AG04450 (cell line): ENCODE measurements at regions not wholly inside any gene's neighbourhood (a gene's known extent, or its start where the extent isn't known, plus 50 kb on each side); places are given as distances from the start of the nearest gene placed in this dataset.

ENCODE experiments used
- CTCF ChIA-PET: fragments of 300-600, 350-600 bp; formaldehyde crosslinking; extraction: SDS; loops from one replicate; lab custom pipeline; 2022; ENCODE audit warnings: antibody characterized with exemption, inconsistent platforms; lab: Charles Lee
- POLR2A ChIA-PET: fragments of 350-600 bp; formaldehyde crosslinking; extraction: SDS; loops from one replicate; lab custom pipeline; 2021; ENCODE audit warnings: antibody characterized with exemption, inconsistent platforms; lab: Yijun Ruan, JAX
- DNase-seq: peaks from one replicate; pipeline ENCODE4 v3.0.0-alpha.2; 2011; ENCODE audit warnings: low read depth, low spot score
- H3K27ac ChIP-seq: one replicate; pipeline ENCODE4 v1.5.1; 2012; ENCODE audit warnings: low read depth, low read length, control low read depth
- H3K27me3 ChIP-seq: one replicate; pipeline ENCODE4 v1.6.0; 2012; ENCODE audit warnings: low read length; ENCODE audit not compliant: control insufficient read depth, insufficient read depth
- H3K4me3 ChIP-seq: 2 replicates; pipeline ENCODE4 v1.5.1; 2011; ENCODE audit warnings: mild to moderate bottlenecking, low read depth, low read length, control low read depth
- H3K9me3 ChIP-seq: 2 replicates; pipeline ENCODE4 v1.5.1; 2012; ENCODE audit warnings: low read length; ENCODE audit not compliant: control insufficient read depth, insufficient read depth
- TF ChIP-seq, protein P1 (sequence below): IDR thresholded peaks from 2 replicates; pipeline ENCODE4 v1.5.1; 2011; ENCODE audit warnings: low read depth, low read length, control low read depth, inconsistent platforms

DNA sequence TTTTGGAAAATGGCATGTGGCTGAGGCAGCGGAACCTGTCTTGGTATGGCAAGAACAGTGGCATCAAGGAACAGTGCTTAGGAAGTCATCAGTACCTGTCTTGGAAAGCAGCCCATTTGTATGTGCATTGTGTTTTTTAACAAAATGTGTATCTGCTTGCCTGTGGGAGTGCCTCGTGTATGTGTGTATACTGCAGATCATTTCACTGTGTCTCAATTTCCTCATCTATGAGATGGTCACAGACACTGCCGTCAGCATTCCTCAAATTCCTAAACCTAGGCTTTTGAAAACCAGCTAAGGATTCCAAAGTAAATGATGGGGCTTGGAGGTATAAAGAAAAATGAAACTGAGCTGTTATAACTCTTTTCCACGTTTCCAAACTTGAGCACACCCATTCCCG is 441.3 kb downstream of the RND3 start:
- Histone ChIP-seq H3K27ac (no peak overlapping the region), H3K9me3 (no peaks in the 10 kb centered on the region), H3K27me3 (no peaks in the 10 kb centered on the region), H3K4me3 (no peak overlapping the region)
- ChIA-PET POLR2A (no interaction called here), CTCF (no interaction called here)
- no peak for DNase-seq
- TF ChIP-seq, protein P1, sequence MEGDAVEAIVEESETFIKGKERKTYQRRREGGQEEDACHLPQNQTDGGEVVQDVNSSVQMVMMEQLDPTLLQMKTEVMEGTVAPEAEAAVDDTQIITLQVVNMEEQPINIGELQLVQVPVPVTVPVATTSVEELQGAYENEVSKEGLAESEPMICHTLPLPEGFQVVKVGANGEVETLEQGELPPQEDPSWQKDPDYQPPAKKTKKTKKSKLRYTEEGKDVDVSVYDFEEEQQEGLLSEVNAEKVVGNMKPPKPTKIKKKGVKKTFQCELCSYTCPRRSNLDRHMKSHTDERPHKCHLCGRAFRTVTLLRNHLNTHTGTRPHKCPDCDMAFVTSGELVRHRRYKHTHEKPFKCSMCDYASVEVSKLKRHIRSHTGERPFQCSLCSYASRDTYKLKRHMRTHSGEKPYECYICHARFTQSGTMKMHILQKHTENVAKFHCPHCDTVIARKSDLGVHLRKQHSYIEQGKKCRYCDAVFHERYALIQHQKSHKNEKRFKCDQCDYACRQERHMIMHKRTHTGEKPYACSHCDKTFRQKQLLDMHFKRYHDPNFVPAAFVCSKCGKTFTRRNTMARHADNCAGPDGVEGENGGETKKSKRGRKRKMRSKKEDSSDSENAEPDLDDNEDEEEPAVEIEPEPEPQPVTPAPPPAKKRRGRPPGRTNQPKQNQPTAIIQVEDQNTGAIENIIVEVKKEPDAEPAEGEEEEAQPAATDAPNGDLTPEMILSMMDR = no peak

GRCh38 chr2:150045601-150046000 is 441.9 kb downstream of the RND3 start:
- H3K27me3 ChIP-seq = no peaks in the 10 kb centered on the region
- no peak overlapping the region for H3K4me3 ChIP-seq
- no peak for DNase-seq
- CTCF ChIA-PET = no interaction called here
- no peaks in the 10 kb centered on the region for H3K9me3 ChIP-seq
- TF ChIP-seq, protein P1 = no peak
- no peak overlapping the region for H3K27ac ChIP-seq
- POLR2A ChIA-PET = no interaction called here

- no peak for DNase-seq
- ChIA-PET POLR2A (no interaction called here), CTCF (no interaction called here)
- Histone ChIP-seq H3K27ac (no peak overlapping the region), H3K27me3 (no peaks in the 10 kb centered on the region), H3K9me3 (peaks cover 4% of the 10 kb centered on the region; the same call in 1 of the 2 replicates), H3K4me3 (no peak overlapping the region)
- TF ChIP-seq, protein P1 = no peak
Measured at GRCh38 chr2:150043172-150043500, 444.3 kb downstream of the RND3 start.

DNA sequence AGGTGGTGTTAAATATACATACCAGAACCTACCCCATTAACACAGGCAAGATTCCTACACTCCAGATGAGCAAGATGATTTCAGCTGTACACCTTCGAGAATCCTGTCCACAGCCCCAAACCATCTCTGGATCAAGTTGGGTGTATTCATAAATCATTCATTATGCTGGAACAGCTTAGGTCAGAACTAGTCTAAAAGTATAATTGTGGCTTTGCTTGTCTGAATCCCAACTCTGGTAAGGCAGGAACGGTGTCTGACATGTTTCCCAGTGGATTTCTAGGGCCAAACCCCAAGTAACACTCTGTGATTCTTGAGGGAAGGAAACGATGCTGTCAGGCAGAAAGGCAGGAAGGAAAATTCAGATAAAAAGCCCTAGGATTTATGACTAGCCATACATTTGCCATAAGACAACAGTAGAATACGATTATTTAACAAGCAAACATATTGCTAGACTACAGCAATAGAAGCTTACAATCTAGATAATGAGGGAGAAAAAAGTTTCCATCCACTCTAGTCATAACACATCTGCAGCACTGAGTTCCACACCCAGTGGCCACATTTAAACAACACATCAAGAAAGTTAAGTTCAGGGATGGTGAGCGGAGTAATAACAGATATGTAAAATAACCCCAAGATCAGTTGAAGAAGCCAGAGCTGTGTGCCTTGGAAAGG is 444.8 kb downstream of the RND3 start:
- TF ChIP-seq, protein P1 = no peak
- Histone ChIP-seq H3K4me3 (no peak overlapping the region), H3K9me3 (peaks cover 4% of the 10 kb centered on the region; the same call in 1 of the 2 replicates), H3K27ac (no peak overlapping the region), H3K27me3 (no peaks in the 10 kb centered on the region)
- no peak for DNase-seq
- ChIA-PET CTCF (no interaction called here), POLR2A (no interaction called here)

DNA sequence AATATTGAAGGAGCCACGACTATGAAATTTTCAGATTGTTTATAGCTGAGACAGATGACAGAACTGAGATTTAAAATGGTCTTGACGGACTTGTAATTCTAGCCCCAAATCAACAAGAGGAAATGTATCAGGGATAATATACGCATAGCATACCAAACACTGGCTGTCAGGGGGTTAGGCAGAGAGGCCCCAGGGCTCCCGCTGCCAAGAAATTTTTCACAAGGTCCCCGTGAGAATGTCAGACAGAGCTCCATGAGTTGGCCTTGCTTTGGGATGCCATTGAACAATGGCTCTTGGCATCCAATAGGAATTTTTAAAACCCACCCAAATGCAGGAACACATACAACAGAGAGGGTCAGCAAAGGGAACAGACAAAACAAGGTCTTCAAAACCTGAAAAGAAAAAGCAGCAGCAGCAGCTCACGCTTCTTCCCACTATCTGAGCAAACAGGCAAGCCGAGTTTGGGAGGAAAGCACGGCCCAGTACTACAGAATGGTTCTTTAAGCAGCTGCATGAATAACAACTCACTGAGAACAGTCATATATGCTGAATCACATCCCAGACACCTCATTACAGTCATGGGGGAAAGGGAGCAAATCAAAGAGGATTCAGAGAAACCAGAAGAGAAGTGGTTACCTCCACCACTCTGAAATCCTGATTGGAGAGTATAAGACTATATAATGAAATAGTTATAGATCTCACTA is 445.6 kb downstream of the RND3 start:
- H3K27ac ChIP-seq = peak overlapping the region; percentile 48
- H3K27me3 ChIP-seq = no peaks in the 10 kb centered on the region
- ChIA-PET POLR2A (interaction anchor here (0.7 kb wide), 1 partner anchor 19 kb away, joined by 3 read pairs; no protein-coding TSS in a partner anchor), CTCF (no interaction called here)
- H3K4me3 ChIP-seq = no peak overlapping the region
- DNase-seq = peak; percentile 41
- TF ChIP-seq, protein P1 = no peak
- H3K9me3 ChIP-seq = peaks cover 4% of the 10 kb centered on the region; the same call in 1 of the 2 replicates
